IPS-NIHi7 (cell line): ENCODE measurements at regions not wholly inside any gene's neighbourhood (a gene's known extent, or its start where the extent isn't known, plus 50 kb on each side); places are given as distances from the start of the nearest gene placed in this dataset.

ENCODE experiments used
- DNase-seq: peaks from one replicate; pipeline ENCODE4 v3.0.0; 2012; ENCODE audit warnings: mixed read lengths; ENCODE audit errors: extremely low spot score

DNA sequence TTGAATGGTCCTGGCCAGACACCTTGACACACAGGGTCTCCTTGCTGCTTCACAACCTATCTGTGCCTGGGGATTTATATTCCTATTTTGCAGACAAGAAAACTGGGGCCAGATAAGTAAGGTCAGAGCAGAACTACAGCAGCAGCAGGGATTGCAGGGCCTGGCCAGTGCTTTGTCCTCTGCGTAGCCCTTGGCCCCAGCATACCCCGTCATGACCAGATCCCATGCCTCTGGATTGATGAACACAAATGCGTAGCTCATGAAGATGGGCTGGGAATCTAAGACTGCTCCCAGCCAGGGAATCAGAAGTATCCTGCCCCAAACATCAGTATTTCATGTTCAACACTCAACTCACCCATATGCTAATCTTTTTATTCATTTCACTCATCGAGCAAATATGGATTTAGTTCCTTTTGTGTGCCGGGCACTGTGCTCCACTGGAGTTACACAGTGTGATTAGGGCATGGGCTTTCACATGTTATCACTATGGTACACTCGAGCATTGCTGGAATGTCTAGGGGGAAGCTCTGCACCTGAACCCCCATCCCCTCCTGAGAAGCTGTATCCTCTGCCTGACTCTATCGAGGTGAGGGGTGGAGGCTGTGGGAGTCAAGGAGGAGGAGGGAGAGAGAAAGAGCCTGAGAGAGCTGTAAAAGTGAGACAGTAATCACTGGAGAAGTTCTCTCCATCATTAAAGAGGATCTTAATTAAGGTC lies 143.3 kb downstream of the CYP26B1 start:
- DNase-seq = peak; percentile 4

DNA sequence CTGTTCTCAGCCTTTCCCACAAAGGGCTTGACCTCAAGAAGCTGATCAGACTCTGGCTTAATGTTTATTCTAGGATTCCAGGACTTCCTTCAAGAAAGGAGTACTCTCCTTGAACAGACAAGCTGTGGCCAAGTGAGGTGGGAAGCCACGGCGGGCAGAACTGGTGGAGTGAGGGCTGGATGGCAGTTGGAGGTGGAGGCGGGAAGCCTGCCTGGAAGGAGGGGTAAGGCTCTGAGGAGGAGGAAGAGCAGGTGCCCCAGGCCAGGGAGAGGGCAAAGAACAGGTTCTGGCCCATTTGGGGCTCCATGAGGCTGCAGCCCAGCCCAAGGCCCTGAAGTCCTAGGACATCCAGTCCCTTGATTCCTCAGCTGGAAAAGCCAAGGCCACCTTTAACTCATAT lies 143.9 kb downstream of the CYP26B1 start:
- peak; percentile 4 for DNase-seq

DNA sequence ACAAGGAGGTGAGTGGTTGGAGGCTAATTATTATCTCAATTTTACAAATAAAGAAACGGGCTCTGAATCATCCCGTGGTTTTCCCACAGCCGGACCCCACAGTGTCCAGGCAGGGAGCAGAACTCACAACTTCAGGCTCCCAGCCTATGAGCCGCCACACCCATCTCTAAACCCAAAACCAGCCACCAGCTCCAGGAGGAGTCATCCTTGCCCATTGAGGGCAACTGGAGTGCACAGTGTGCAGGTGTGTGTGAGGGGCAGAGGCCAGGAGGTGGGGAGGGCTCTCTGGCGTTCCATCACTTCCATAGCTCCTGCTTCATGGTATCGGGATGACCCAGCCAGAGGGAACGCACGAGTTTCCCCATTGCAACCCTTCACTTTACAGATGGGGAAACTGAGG lies 144.5 kb downstream of the CYP26B1 start:
- peak; percentile 4 for DNase-seq

DNA sequence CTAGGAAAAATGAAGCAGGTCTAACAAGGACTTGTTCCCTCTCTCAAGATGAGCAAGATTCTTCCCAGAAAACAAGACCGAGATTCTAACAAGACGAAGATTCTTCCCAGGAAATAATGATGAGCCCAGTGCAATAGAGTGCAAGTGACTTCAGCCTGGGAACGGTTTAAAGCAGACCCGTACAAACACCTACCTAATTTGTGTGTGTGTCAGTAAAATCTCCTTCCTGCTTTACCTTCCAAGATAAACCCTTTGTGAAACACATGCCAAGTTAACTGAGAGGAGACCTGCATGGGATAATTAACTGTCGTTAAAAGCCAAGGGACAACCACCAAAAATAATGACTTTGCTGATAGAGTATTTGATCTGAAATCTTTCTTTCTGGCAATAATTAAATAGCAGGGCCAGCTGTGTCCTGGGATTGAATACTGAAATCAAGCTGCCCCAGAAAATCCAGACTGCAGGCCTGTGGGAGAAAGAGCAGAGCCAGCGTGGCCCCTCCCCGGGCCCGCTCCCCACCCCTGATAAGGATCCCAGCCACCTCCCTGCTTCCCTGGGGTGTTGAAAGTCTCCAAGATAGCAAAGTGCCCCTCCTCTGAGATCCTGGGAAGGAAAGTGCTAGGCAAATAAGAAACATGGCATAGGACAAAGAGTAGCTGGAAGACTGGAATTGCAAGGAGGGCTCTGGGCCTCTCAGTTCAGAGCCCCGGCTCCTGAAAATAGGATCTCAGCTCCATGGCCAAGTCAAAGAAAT lies 145.5 kb downstream of the CYP26B1 start:
- DNase-seq = peak; percentile 44

DNA sequence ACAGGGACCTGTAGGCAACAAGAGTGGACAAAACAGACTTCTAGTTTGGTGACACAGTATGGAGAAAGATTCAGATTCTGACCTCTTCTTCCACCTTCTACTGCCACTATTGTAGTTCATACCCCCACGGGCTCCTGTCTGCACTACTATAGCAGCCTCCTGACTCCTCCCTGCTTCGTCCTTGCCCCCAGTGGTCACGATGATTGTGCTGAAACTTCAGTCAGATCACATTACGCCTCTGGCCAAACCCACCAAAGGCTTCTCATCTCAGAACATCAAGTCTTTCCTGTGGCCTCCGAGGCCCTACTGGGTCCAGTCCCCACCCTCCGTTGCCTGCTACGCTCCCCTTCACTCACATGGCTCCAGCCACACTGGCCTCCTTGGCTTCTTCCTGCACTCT lies 147.6 kb downstream of the CYP26B1 start:
- DNase-seq = peak; percentile 43

DNA sequence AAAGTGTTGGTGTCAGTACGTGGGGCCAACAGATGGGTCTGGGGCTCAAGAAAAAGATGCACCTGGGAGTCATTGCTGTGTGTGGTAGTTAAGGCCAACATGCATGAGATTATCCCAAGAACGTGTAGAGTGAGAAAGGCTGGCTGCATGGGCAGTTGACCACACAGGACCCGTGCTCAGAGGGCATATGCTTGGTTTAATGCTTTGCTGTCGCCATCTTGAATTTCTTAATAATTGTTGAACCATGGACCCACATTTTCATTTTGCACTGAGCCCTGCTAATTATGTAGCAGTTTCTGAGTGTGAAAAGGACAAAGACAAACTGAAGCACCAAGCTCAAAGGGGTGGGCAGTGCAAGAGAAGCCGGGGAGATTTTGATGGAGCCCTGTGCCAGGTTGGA lies 148.1 kb downstream of the CYP26B1 start:
- peak; percentile 3 for DNase-seq

DNA sequence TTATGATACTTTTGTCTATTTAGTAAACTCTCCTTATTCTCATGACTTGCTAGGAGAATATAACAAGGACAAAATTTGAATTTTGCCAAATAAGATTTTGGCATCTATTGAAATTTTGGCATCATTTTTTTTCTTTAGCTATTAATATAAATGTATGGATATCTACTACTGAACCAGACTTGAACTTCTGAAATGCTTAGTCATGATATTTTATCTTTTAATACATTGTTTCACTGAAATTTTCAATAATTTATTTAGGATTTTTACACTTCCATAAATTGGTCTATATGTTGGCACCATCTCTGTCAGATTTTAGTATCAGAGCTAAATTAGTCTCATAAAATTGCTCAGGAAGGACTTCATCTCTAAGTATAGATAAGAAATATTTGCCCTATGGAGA lies 149.8 kb downstream of the CYP26B1 start:
- DNase-seq = no peak

DNA sequence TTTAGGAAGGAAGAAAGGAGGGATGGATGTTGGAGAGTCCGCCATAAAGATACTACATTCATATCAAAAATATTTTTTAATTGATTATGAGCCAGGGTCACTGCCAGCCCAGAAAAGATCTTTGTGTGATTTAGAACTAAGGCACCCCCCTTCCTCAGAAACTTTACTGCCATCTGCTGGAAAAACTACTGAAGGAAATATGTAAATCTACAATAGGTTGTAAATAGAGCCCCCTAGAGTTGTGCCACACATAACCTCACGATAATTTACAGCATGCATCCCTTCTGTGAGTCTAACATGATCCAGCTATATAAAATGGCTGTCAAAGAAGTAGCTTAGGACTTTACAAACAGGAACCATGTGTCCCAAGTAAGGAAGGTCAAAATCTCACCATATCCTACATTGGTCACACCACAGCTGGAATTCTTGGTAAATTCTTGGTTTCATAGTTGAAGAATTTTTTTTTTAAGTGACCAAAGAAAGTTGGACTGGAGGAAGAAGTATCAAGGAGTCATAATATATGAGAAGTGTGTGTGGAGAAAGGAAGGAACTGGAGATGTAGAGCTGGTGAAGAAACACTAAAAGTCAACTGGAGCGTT lies 152.5 kb downstream of the CYP26B1 start:
- DNase-seq = peak; percentile 38

DNA sequence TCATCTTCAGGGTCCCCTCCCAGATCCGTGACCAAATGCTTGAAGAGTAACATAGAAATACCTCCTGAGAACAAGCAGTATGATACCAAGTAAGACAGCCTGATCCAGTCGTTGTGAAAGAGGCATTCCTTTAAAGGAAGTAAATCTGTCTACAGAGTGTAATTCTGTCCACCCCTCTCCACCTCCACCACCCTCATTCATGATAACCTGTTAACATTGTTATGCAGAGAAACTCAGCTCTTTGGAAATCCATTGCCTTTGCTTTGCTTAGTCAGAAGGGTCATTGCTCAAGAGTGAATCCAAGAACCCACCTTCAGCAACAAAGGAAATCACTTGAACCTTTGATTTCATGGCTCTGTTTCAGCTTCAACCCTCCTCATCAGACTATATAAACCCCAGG lies 155.6 kb downstream of the CYP26B1 start:
- no peak for DNase-seq

DNA sequence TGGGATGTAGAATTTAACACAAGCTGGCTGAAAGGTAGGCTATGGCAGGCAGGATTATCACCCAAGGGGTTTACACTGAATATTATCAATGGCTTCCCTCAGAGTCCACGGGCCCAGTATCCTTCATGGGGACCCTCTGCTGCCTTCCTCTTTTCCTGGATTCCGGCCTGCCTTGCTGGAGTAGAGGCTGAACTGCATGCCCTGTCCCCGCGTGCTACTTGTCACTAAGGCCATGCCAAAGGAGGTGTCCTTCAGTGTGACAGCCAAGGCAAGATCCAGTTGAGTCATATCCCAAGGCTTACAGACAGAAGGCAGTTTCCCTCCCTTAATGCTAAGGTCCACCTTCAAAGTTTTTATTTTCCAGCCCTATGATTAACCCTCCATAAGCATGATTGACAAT lies 156.3 kb downstream of the CYP26B1 start:
- no peak for DNase-seq

DNA sequence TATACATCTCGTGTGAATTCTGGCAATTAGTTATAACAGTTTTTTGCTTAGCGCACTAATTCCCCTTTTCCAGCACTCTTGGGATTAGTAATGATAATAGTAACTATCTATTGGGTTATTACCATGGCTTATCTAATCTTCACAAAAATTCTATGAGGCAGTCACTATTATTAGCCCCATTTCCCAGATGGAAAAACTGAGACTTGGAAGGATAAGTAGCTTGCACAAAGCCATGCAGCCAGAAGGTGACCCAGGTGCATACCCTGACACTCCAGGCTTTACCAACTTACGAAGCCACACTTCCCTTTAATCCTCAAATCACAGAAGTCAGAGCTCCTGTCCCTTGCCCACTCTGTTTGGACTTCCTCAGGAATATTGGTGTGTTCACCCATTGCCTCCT lies 156.8 kb downstream of the CYP26B1 start:
- DNase-seq = no peak

DNA sequence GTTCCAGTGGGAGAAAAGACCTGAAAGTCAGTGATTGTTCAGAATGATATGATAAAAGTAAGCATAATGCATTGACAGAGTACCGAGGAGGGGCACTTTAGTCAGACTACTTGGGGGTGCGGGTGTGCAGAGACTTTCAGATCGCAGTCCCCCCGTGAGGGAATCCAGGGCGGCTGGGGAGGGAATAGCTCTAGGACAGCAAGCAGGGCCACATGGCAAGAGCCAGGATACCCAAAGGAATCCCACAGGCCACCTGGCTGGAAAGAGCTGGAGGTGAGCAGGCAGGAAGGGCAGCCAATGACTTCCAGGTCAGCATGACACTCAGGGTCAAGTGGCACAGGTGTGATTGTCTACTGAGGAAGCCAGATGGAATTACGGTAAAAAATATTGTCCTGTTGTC lies 157.5 kb downstream of the CYP26B1 start:
- DNase-seq = no peak

DNA sequence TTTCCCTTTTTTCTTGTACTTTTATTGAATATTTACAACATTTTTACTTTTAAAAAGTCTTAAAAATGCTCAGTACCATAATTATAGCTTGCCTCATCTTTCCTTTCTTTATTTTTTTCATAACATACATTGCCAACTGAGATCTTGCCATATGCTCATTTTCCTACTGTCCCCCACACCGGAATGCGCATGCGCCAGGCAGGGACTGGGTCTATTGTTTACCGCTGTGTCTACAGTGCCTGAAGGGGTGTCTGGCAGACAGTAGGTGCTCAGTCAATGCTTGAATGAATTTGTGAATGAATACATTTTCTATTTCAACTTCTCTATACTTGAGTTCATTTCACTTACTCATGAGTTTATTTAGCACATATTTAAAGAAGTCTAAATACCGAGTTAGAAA lies 158.0 kb downstream of the CYP26B1 start:
- DNase-seq = no peak

DNA sequence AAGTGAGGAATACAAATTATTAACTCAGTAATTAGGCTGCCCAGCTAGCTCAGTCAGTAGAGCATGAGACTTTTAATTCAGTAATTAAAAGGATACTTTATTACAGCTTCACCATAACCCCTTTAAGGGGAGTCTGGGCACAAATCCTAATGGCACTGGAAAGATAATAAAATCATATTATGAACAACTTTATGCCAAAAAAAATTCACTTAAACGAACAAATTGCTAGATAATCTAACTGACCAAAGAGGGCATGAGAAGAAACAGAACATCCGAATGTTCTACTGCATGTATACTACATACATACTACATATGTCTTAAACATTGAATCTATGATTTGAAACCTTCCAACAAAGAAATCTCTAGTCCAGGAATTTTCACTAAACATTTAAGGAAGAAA lies 159.5 kb downstream of the CYP26B1 start:
- no peak for DNase-seq

DNA sequence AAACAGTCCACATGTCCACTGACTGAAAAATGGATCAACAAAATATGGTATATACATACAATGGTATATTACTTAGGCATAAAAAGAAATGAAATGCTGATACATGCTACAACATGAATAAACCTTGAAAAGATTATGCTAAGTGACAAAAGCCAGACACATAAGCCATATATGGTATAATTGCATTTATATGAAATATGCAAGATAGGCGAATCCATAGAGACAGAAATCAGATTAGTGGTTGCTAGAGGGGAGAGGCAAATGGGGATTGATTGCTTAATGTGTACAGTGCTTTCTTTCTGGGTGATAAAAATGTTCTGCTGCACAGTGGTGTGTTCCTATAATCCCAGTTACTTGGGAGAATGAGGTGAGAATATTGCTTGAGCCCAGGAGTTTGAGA lies 171.0 kb downstream of the CYP26B1 start:
- DNase-seq = no peak

DNA sequence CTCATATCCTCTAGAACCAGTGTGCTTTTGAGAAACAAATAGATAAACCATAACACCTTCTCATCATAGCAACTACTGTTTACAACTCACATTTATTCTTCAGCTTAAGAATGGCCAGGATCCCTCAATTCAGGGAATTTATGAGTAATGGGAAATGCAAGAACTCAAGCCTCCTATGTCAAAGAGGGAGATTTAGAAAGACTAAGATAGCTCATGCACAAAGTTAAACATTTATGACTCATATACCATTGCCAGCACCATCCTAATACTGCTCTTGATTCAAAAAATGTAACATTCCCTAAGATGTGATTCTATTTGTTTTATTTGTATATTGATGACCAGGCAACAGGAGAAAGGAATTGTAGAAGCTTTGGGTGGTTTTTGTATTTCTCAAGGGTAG lies 172.8 kb downstream of the CYP26B1 start:
- no peak for DNase-seq

DNA sequence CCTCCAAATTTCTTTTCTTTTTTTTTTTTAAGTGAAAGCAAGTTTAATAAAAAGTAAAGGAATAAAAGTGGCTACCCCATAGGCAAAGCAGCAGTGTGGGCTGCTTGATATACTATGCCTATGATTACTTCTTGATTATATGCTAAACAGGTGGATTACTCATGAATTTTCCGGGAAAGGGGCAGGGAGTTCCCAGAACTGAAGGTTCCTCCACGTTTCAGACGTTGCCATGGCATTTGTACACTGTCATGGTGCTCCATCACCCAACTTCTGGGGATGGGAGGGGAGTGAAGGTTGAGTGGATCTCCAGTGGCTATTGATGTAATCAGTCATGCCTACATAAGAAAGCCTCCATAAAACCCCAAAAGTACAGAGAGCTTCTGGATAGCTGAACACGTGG lies 176.2 kb downstream of the CYP26B1 start:
- DNase-seq = no peak

DNA sequence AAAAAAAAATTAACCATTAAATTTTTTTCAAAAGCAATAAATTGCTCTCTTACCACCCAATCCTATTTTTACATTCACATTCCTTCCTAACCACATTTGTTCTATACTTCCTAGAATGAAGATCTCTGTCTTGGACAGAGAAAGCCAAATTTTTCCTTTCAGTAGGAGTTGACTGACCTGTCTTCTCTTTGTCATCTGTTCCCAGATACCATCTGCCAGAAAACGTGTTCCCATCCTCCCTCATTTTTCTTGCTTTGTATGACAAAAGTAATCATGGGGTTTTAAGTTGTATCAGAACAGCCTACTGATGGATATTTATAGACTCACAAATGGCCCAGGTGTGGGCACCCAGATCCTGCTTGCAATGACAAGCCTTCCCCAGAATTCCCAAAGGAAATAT lies 182.1 kb downstream of the CYP26B1 start:
- no peak for DNase-seq

DNA sequence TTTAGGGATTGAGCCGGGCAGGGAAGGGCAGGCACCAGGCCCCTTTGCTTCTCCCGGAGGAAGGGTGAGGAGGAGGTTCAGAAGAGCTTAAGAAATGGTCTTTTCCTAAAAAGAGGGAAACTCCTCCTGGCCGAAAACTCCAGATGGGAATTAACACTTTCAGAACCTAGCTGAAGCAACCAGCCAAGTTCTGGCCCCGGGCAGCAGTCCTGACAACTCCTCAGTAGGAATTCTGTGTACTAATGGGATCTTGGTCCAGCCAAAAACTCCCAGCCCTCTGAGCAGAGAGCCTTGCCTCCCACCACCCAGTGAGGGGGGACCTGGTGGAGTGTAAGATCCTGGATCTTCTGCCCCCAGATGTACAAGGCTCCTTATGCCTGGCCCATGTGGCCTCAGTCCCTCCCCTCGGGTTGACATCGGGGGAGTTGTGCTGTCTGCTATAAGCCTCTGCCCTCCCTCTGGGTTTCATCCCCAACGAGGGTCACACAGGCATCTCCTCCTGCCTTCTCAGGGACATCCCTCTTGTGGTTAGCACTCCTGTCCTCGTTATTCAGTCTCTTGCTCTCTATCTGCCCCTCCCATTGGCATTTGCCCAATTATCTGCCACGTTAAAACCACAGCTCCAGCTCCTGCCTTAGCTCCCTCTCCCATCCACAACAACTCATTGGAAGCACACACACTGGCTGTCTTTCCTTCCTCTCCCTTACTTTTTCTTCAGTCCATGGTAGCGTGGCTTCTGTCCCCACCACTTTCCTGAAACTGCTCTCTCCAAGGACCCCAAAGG lies 184.6 kb downstream of the CYP26B1 start:
- no peak for DNase-seq

DNA sequence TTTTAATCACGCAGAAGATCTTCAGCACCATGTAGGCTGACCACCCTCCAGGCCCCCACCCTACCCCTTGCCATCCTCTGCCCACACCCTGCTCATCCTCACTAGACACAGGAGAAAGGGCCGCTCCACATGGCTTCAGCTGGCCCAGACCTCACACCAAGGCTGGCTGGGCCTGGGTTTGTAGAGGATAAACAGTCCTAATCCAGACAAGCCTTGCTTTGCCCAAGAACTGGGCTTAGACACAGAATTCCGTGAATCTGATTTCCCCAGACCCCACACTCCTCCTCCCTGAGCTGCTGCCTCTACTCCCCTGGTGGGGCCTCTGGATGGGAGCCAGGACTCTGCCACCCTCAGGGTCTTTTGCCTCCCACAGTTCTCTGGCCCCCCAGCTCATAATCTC lies 185.3 kb downstream of the CYP26B1 start:
- DNase-seq = no peak

DNA sequence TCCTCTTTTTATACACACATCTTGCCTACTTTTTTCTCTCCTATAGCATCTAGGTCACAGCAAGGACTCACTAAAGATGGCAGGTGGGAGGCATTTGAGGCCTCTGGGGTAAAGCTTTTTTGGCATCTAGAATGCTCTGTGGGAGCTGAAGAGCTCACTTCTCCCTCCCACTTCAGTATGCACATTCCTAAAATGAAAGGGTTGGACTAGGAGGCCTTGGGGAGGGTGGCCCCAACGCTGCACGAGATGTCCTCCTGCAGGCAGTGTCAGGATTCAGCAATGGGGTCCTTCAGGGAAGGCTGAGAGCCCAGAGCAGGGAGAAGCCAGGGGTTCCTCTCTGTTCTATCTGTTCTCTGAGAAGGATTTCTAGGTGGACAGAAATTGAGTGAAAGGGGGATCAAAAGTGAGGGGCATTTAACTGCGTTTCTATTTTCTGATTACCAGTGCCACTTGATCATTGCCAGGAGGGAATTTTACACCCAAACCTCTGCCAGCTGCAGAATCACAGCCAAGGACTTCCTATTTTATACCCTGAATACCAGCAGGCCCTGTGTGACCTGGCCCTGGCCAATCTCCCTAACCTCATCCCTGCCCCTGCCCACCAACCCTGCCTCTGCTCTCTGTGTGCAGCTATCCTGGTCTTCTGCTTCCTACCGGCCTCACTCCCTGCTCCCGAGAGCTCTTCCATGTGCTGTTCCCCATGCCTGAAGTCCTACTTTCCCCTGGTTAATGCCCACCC lies 186.2 kb downstream of the CYP26B1 start:
- no peak for DNase-seq

DNA sequence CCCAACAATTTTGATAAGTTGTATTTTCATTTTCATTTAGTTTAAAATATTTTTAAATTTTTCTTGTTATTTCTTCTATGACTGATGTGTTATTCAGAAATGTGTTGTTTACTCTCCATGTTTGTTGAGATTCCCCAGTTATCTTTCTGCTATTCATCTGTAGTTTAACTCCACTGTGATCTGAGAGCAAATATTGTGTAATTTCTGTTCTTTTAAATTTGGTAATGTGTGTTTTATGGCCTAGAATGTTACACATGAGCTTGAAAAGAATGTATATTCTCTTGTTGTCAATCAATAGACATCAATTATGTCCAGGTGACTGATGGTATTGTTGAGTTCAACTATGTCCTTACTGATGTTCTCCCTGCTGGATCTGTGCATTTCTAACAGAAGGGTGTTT lies 188.2 kb downstream of the CYP26B1 start:
- no peak for DNase-seq
